BJ (cell line): ENCODE measurements at regions not wholly inside any gene's neighbourhood (a gene's known extent, or its start where the extent isn't known, plus 50 kb on each side); places are given as distances from the start of the nearest gene placed in this dataset.

Experiments used
- CTCF ChIA-PET: fragments of 350-600 bp; formaldehyde crosslinking; extraction: SDS; loops from one replicate; lab custom pipeline; 2021; ENCODE audit warnings: antibody characterized with exemption, inconsistent platforms; lab: Yijun Ruan, JAX
- POLR2A ChIA-PET: fragments of 300-600 bp; sonication (Branson Sonifier 250); formaldehyde crosslinking; extraction: SDS; loops from one replicate; lab custom pipeline; 2021; ENCODE audit warnings: antibody characterized with exemption; lab: Charles Lee
- DNase-seq: peaks from one replicate; pipeline ENCODE4 v3.0.0-alpha.2; 2011; ENCODE audit warnings: low read depth
- H3K27me3 ChIP-seq: 2 replicates; pipeline ENCODE4 v1.6.0; 2011; ENCODE audit warnings: low read length; ENCODE audit not compliant: control insufficient read depth, insufficient read depth
- H3K36me3 ChIP-seq: 2 replicates; pipeline ENCODE4 v1.5.1; 2011; ENCODE audit warnings: low read length; ENCODE audit not compliant: control insufficient read depth, insufficient read depth
- H3K4me3 ChIP-seq: 2 replicates; pipeline ENCODE4 v1.5.1; 2011; ENCODE audit warnings: low read depth, mild to moderate bottlenecking, control low read depth, low read length
- TF ChIP-seq, protein P1 (sequence below): IDR thresholded peaks from 2 replicates; pipeline ENCODE4 v1.5.1; 2011; ENCODE audit warnings: low read depth, mild to moderate bottlenecking, control low read depth, inconsistent platforms, low read length, moderate library complexity; ENCODE audit not compliant: insufficient read depth

DNA sequence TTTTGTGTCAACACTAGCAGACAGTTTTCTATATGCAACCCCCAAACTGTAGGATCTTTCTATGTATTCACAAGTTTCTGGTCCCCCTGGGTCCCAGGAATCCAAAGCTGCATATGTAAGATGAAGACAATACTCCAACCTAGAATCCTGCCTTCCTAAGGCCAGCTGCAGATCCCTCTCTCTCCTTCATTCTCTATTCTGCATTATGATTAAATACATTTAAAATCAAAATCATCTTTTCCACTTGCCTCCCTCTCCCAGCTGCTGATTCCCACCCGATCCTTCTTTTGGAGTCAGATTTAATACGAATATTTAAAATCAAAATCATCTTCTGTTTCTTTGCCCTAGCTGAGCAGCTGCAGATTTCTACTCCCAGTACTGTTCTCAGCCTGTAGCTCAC lies 783.0 kb upstream of the ZEB2 start:
- Histone ChIP-seq H3K4me3 (no peak overlapping the region), H3K27me3 (no peaks in the 10 kb centered on the region), H3K36me3 (no peaks in the 10 kb centered on the region)
- POLR2A ChIA-PET: no interaction called here
- DNase-seq: no peak
- CTCF ChIA-PET: no interaction called here
- TF ChIP-seq, protein P1, sequence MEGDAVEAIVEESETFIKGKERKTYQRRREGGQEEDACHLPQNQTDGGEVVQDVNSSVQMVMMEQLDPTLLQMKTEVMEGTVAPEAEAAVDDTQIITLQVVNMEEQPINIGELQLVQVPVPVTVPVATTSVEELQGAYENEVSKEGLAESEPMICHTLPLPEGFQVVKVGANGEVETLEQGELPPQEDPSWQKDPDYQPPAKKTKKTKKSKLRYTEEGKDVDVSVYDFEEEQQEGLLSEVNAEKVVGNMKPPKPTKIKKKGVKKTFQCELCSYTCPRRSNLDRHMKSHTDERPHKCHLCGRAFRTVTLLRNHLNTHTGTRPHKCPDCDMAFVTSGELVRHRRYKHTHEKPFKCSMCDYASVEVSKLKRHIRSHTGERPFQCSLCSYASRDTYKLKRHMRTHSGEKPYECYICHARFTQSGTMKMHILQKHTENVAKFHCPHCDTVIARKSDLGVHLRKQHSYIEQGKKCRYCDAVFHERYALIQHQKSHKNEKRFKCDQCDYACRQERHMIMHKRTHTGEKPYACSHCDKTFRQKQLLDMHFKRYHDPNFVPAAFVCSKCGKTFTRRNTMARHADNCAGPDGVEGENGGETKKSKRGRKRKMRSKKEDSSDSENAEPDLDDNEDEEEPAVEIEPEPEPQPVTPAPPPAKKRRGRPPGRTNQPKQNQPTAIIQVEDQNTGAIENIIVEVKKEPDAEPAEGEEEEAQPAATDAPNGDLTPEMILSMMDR: no peak

- ChIA-PET POLR2A (no interaction called here), CTCF (no interaction called here)
- DNase-seq: no peak
Measured at GRCh38 chr2:145302451-145302850, 782.5 kb upstream of the ZEB2 start.

GRCh38 chr2:145299368-145299767 lies 779.4 kb upstream of the ZEB2 start:
- no peaks in the 10 kb centered on the region for H3K27me3 ChIP-seq
- no peak for DNase-seq
- ChIA-PET POLR2A (no interaction called here), CTCF (interaction anchor here (1.5 kb wide), 1 partner anchor 11 kb away, joined by 4 read pairs; no protein-coding TSS in a partner anchor)
- TF ChIP-seq, protein P1: no peak
- H3K36me3 ChIP-seq: no peaks in the 10 kb centered on the region
- no peak overlapping the region for H3K4me3 ChIP-seq

More at GRCh38 chr2:145302451-145302850, 782.5 kb upstream of the ZEB2 start:
- H3K36me3 ChIP-seq: no peaks in the 10 kb centered on the region
- TF ChIP-seq, protein P1: no peak
- H3K4me3 ChIP-seq: no peak overlapping the region
- no peaks in the 10 kb centered on the region for H3K27me3 ChIP-seq

- TF ChIP-seq, protein P1: no peak
- Histone ChIP-seq H3K4me3 (no peak overlapping the region), H3K27me3 (no peaks in the 10 kb centered on the region), H3K36me3 (no peaks in the 10 kb centered on the region)
- ChIA-PET POLR2A (no interaction called here), CTCF (no interaction called here)
- no peak for DNase-seq
Measured at GRCh38 chr2:145292166-145292565, 772.2 kb upstream of the ZEB2 start.

DNA sequence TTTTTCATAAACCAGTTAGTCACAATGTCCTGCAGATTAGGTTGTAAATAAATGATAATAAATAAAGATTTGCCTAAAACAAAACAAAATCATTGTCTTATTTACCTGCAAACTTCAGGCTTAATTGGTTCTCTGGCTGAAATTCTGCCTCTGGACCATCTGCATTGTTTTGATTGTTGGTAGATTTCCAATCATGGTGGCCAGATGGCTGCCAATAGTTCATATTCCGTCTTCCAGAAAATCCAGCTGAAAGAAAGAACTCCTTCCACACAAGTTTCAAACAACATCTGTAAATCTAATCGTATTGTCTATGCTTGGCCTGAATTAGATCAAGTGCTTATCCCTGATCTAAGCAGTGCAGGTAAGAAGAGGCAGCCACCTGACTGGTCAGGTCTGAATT lies 771.1 kb upstream of the ZEB2 start:
- H3K27me3 ChIP-seq: no peaks in the 10 kb centered on the region
- no peak for DNase-seq
- H3K4me3 ChIP-seq: no peak overlapping the region
- ChIA-PET POLR2A (no interaction called here), CTCF (no interaction called here)
- H3K36me3 ChIP-seq: no peaks in the 10 kb centered on the region
- TF ChIP-seq, protein P1: no peak
